Chondrocyte (in vitro differentiated cells): ENCODE measurements at regions not wholly inside any gene's neighbourhood (a gene's known extent, or its start where the extent isn't known, plus 50 kb on each side); places are given as distances from the start of the nearest gene placed in this dataset.

Source experiments
- DNase-seq: peaks from one replicate; pipeline ENCODE4 v3.0.0; 2021; ENCODE audit warnings: mixed read lengths, low spot score
- H3K27ac Mint-ChIP-seq: one replicate; pipeline ENCODE4 v1.8.0; 2021; ENCODE audit warnings: mild to moderate bottlenecking, moderate library complexity, mixed read lengths; ENCODE audit not compliant: unreplicated experiment
- H3K27me3 Mint-ChIP-seq: 2 replicates; pipeline ENCODE4 v1.8.0; 2021; ENCODE audit warnings: low read depth, mixed read lengths
- H3K36me3 Mint-ChIP-seq: 2 replicates; pipeline ENCODE4 v1.8.0; 2021; ENCODE audit warnings: low read depth, mixed read lengths
- H3K4me1 Mint-ChIP-seq: 2 replicates; pipeline ENCODE4 v1.8.0; 2021; ENCODE audit warnings: low read depth, mild to moderate bottlenecking, mixed read lengths
- H3K4me3 Mint-ChIP-seq: one replicate; pipeline ENCODE4 v1.8.0; 2021; ENCODE audit warnings: mild to moderate bottlenecking, moderate library complexity, mixed read lengths; ENCODE audit not compliant: unreplicated experiment
- H3K9me3 Mint-ChIP-seq: 2 replicates; pipeline ENCODE4 v1.8.0; 2021; ENCODE audit warnings: low read depth, mixed read lengths
- TF ChIP-seq, protein P1 (sequence below): fragments of 200-600 bp; sonication (generic); IDR thresholded peaks from 2 replicates; pipeline ENCODE4 v1.5.0; 2021; ENCODE audit warnings: antibody characterized with exemption, mild to moderate bottlenecking, moderate library complexity

- Mint-ChIP-seq H3K4me1 (peaks cover 44% of the 10 kb centered on the region), H3K9me3 (no peaks in the 10 kb centered on the region), H3K4me3 (no peak overlapping the region), H3K27ac (no peak overlapping the region), H3K27me3 (no peaks in the 10 kb centered on the region), H3K36me3 (no peaks in the 10 kb centered on the region)
- no peak for DNase-seq
- TF ChIP-seq, protein P1, sequence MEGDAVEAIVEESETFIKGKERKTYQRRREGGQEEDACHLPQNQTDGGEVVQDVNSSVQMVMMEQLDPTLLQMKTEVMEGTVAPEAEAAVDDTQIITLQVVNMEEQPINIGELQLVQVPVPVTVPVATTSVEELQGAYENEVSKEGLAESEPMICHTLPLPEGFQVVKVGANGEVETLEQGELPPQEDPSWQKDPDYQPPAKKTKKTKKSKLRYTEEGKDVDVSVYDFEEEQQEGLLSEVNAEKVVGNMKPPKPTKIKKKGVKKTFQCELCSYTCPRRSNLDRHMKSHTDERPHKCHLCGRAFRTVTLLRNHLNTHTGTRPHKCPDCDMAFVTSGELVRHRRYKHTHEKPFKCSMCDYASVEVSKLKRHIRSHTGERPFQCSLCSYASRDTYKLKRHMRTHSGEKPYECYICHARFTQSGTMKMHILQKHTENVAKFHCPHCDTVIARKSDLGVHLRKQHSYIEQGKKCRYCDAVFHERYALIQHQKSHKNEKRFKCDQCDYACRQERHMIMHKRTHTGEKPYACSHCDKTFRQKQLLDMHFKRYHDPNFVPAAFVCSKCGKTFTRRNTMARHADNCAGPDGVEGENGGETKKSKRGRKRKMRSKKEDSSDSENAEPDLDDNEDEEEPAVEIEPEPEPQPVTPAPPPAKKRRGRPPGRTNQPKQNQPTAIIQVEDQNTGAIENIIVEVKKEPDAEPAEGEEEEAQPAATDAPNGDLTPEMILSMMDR = no peak
Measured at GRCh38 chr1:94726981-94727685, 93.0 kb upstream of the SLC44A3 start.

DNA sequence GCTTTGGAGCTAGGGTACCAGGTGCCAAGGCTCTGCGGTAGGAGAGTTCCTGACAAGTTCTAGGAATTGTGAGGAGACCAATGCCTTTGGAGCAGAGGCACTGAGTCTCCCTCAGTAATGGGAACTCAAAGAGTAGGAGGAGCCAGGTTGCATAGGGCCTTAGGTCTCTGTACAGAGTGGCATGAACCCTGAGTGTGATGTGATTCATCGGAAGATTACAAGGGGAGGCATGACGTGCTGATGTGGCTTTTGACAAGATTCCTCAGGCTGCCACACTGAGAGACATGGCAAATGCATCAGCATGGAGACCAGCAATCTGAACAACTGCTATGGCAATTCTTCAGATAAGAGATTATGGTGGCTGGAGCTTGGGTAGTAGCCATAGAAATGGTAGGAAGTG, 94.6 kb upstream of the SLC44A3 start:
- Mint-ChIP-seq H3K36me3 (no peaks in the 10 kb centered on the region), H3K27me3 (no peaks in the 10 kb centered on the region), H3K4me1 (peaks cover 34% of the 10 kb centered on the region), H3K4me3 (no peak overlapping the region), H3K27ac (no peak overlapping the region), H3K9me3 (no peaks in the 10 kb centered on the region)
- TF ChIP-seq, protein P1 = no peak
- no peak for DNase-seq

GRCh38 chr1:94723894-94724293, 96.3 kb upstream of the SLC44A3 start:
- no peaks in the 10 kb centered on the region for H3K9me3 Mint-ChIP-seq
- no peaks in the 10 kb centered on the region for H3K36me3 Mint-ChIP-seq
- TF ChIP-seq, protein P1 = no peak
- H3K27me3 Mint-ChIP-seq = no peaks in the 10 kb centered on the region
- no peak overlapping the region for H3K27ac Mint-ChIP-seq
- H3K4me3 Mint-ChIP-seq = no peak overlapping the region
- H3K4me1 Mint-ChIP-seq = peaks cover 18% of the 10 kb centered on the region
- DNase-seq = no peak

DNA sequence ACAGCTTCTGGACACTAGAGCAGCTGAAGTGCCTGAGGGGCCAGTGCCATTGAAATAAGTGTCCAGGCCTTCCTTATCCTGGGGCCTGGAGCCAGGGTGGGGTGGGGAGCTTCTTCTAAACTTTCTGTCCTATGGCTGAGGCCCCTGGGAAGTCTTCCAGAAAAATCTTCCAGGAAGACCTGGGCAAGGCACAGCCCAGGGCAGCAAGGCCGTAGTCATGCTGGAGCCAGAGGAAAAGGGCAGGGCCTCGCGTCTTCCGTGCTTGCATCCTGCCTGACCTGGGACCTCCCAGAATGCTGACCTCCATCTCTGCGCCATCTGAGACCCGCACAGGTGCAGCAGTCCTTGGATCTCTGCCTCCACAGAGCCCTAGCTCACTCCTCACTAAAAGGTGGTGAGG, 96.7 kb upstream of the SLC44A3 start:
- H3K4me3 Mint-ChIP-seq = no peak overlapping the region
- H3K27ac Mint-ChIP-seq = no peak overlapping the region
- H3K36me3 Mint-ChIP-seq = no peaks in the 10 kb centered on the region
- no peaks in the 10 kb centered on the region for H3K9me3 Mint-ChIP-seq
- no peaks in the 10 kb centered on the region for H3K27me3 Mint-ChIP-seq
- peaks cover 16% of the 10 kb centered on the region for H3K4me1 Mint-ChIP-seq
- TF ChIP-seq, protein P1 = no peak
- no peak for DNase-seq

DNA sequence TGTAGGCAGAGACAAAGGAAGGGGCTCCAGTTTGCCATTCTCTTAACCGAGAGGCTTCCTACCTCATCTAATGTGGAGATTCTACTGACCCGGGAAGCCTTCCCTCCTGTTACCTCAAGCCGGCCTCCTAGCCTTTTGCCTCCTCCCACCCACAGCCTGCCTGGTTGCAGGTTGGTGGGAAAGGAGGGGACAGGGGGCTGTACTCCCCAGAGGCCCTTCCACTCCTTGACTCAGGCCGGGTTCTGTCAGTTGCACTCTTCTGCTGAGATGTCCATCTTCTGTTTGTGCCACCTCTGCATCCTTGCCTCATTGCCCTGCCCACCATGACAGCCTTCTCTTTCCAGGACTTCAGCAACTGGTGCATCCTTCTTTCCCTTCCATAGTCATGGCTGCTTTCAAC, 98.0 kb upstream of the SLC44A3 start:
- Mint-ChIP-seq H3K27me3 (no peaks in the 10 kb centered on the region), H3K27ac (no peak overlapping the region), H3K36me3 (no peaks in the 10 kb centered on the region), H3K4me1 (peaks cover 3% of the 10 kb centered on the region), H3K4me3 (no peak overlapping the region), H3K9me3 (no peaks in the 10 kb centered on the region)
- DNase-seq = no peak
- TF ChIP-seq, protein P1 = no peak
